HG02981 (cell line): ENCODE measurements at regions not wholly inside any gene's neighbourhood (a gene's known extent, or its start where the extent isn't known, plus 50 kb on each side); places are given as distances from the start of the nearest gene placed in this dataset.
"Not testable (repeated sequence)": the region's sequence is repeated elsewhere in the genome, so short reads cannot be mapped to it uniquely, and the experiment has no call there.

Source experiments
- ATAC-seq: cut with Tn5 transposase; IDR thresholded peaks from one replicate; pipeline ENCODE4 v1.9.1; 2021; ENCODE audit warnings: mild to moderate bottlenecking, moderate library complexity; ENCODE audit not compliant: unreplicated experiment

- no peak for ATAC-seq
Measured at GRCh38 chrX:101823236-101823635, 108.6 kb downstream of the ZMAT1 start.

GRCh38 chrX:101817739-101818138 lies 114.1 kb downstream of the ZMAT1 start:
- ATAC-seq = not testable (repeated sequence)

- no peak for ATAC-seq
Measured at GRCh38 chrX:101813200-101813599, 118.6 kb downstream of the ZMAT1 start.

- no peak for ATAC-seq
Measured at GRCh38 chrX:101803451-101803850, 128.4 kb downstream of the ZMAT1 start.

GRCh38 chrX:101799387-101799786 lies 132.4 kb downstream of the ZMAT1 start:
- ATAC-seq = peak; percentile 100

GRCh38 chrX:101787934-101788333 lies 128.3 kb upstream of the ARMCX2 start:
- no peak for ATAC-seq

- no peak for ATAC-seq
Measured at GRCh38 chrX:101785142-101785541, 125.5 kb upstream of the ARMCX2 start.

- not testable (repeated sequence) for ATAC-seq
Measured at GRCh38 chrX:101780421-101780820, 120.8 kb upstream of the ARMCX2 start.

GRCh38 chrX:101774340-101774739 lies 114.7 kb upstream of the ARMCX2 start:
- peak; percentile 100 for ATAC-seq

- ATAC-seq = no peak
Measured at GRCh38 chrX:101764538-101764937, 104.9 kb upstream of the ARMCX2 start.

- peak; percentile 91 for ATAC-seq
Measured at GRCh38 chrX:101759000-101759399, 99.3 kb upstream of the ARMCX2 start.

- ATAC-seq = no peak
Measured at GRCh38 chrX:101750744-101751143, 91.1 kb upstream of the ARMCX2 start.

- no peak for ATAC-seq
Measured at GRCh38 chrX:101749436-101749835, 89.8 kb upstream of the ARMCX2 start.

GRCh38 chrX:101745046-101745445 lies 85.4 kb upstream of the ARMCX2 start:
- no peak for ATAC-seq

GRCh38 chrX:101744085-101744484 lies 84.4 kb upstream of the ARMCX2 start:
- no peak for ATAC-seq

GRCh38 chrX:101740642-101741041 lies 81.0 kb upstream of the ARMCX2 start:
- no peak for ATAC-seq

- not testable (repeated sequence) for ATAC-seq
Measured at GRCh38 chrX:101738867-101739266, 79.2 kb upstream of the ARMCX2 start.

- ATAC-seq = not testable (repeated sequence)
Measured at GRCh38 chrX:101738411-101738810, 78.8 kb upstream of the ARMCX2 start.

- ATAC-seq = no peak
Measured at GRCh38 chrX:101736651-101737050, 77.0 kb upstream of the ARMCX2 start.

GRCh38 chrX:101732870-101733269 lies 73.2 kb upstream of the ARMCX2 start:
- no peak for ATAC-seq

GRCh38 chrX:101729986-101730385 lies 70.3 kb upstream of the ARMCX2 start:
- ATAC-seq = no peak
